Calu3 (cell line): ENCODE measurements at regions not wholly inside any gene's neighbourhood (a gene's known extent, or its start where the extent isn't known, plus 50 kb on each side); places are given as distances from the start of the nearest gene placed in this dataset.

ENCODE experiments used
- BruUV-seq: library from RNA; stranded (reverse); fragments of 400-500 nt; replicated peaks from 2 replicates; lab custom pipeline; 2021; lab: Mats Ljungman, UMichigan
- CTCF ChIA-PET: fragments of 300-600 bp; sonication (Branson Sonifier 250); formaldehyde crosslinking; loops from one replicate; lab custom pipeline; 2022; ENCODE audit warnings: antibody characterized with exemption; lab: Charles Lee
- DNase-seq: peaks from one replicate; pipeline ENCODE4 v3.0.0; 2022
- H3K27ac Mint-ChIP-seq: one replicate; pipeline ENCODE4 v1.8.0; 2022; ENCODE audit warnings: mixed read lengths; ENCODE audit not compliant: unreplicated experiment
- H3K27me3 Mint-ChIP-seq: one replicate; pipeline ENCODE4 v1.8.0; 2022; ENCODE audit warnings: mixed read lengths; ENCODE audit not compliant: unreplicated experiment
- H3K36me3 Mint-ChIP-seq: one replicate; pipeline ENCODE4 v1.8.0; 2022; ENCODE audit warnings: mild to moderate bottlenecking, moderate library complexity, mixed read lengths; ENCODE audit not compliant: insufficient read depth, unreplicated experiment
- H3K4me1 Mint-ChIP-seq: one replicate; pipeline ENCODE4 v1.8.0; 2022; ENCODE audit warnings: mild to moderate bottlenecking, low read depth, mixed read lengths; ENCODE audit not compliant: unreplicated experiment
- H3K4me3 Mint-ChIP-seq: one replicate; pipeline ENCODE4 v1.8.0; 2022; ENCODE audit warnings: mild to moderate bottlenecking, low read depth, moderate library complexity, mixed read lengths; ENCODE audit not compliant: unreplicated experiment
- H3K9me3 Mint-ChIP-seq: one replicate; pipeline ENCODE4 v1.8.0; 2022; ENCODE audit warnings: low read depth, mixed read lengths; ENCODE audit not compliant: unreplicated experiment
- intact Hi-C: fragments of 100-400 bp; cut with micrococcal nuclease; formaldehyde crosslinking; loops from one replicate; pipeline ENCODE4 v1.10.0; 2022; ENCODE audit not compliant: unreplicated experiment
- TF ChIP-seq, protein P1 (sequence below): fragments of 200-600 bp; IDR thresholded peaks from one replicate; pipeline ENCODE4 v1.8.0; 2022; ENCODE audit warnings: antibody characterized with exemption; ENCODE audit not compliant: unreplicated experiment

DNA sequence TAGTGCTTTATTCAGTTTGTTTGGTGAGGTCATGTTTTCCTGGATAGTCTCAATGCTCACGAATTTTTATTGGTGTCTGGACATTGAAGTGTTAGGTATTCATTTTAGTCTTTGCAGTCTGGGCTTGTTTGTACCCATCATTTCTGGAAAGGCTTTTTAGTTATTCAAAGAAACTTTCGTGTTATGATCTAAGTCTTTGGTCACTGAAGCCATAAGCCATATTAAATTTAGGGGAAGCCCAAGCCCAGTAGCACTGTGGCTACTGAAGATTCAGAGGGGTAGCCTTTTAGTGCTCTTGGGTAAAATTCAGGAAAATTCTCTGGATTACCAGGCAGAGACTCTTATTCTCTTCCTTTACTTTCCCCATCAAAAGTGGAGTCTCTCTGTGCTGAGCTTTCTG is 56.2 kb upstream of the PEX5L start:
- Mint-ChIP-seq H3K9me3 (peaks cover 7% of the 10 kb centered on the region), H3K27ac (no peak overlapping the region), H3K36me3 (no peaks in the 10 kb centered on the region), H3K4me3 (no peak overlapping the region), H3K4me1 (no peaks in the 10 kb centered on the region), H3K27me3 (no peaks in the 10 kb centered on the region)
- intact Hi-C loops = no loop called here
- TF ChIP-seq, protein P1, sequence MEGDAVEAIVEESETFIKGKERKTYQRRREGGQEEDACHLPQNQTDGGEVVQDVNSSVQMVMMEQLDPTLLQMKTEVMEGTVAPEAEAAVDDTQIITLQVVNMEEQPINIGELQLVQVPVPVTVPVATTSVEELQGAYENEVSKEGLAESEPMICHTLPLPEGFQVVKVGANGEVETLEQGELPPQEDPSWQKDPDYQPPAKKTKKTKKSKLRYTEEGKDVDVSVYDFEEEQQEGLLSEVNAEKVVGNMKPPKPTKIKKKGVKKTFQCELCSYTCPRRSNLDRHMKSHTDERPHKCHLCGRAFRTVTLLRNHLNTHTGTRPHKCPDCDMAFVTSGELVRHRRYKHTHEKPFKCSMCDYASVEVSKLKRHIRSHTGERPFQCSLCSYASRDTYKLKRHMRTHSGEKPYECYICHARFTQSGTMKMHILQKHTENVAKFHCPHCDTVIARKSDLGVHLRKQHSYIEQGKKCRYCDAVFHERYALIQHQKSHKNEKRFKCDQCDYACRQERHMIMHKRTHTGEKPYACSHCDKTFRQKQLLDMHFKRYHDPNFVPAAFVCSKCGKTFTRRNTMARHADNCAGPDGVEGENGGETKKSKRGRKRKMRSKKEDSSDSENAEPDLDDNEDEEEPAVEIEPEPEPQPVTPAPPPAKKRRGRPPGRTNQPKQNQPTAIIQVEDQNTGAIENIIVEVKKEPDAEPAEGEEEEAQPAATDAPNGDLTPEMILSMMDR = no peak
- CTCF ChIA-PET = interaction anchor here (0.5 to 0.6 kb wide), 2 partner anchors 225 to 446 kb away, joined by 3 read pairs; no protein-coding TSS in a partner anchor
- DNase-seq = no peak
- BruUV-seq = no TSS peak

DNA sequence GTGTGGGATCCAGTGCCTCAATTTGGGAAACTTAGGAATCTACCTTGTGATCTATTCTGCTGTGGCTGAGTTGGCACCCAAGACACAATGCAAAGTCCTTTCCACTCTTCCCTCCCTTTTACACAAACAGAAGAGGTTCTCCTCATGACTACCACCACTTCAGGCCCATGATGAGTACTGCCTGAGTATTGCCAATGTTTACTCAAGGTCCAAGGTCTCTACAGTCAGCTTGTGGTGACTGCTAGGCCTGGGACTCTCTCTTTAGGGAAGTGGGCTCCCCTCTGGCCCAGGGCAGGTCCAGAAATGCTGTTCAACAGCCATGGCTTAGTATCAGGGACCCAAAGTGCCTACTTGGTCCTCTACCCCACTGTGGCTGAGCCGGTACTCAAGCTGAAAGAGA is 56.8 kb upstream of the PEX5L start:
- DNase-seq = no peak
- H3K27me3 Mint-ChIP-seq = no peaks in the 10 kb centered on the region
- intact Hi-C loops = no loop called here
- peaks cover 7% of the 10 kb centered on the region for H3K9me3 Mint-ChIP-seq
- no peaks in the 10 kb centered on the region for H3K36me3 Mint-ChIP-seq
- BruUV-seq = no TSS peak
- H3K4me3 Mint-ChIP-seq = no peak overlapping the region
- CTCF ChIA-PET = interaction anchor here (0.5 to 1.0 kb wide), 2 partner anchors 323 to 446 kb away, joined by 3 read pairs; no protein-coding TSS in a partner anchor
- no peak overlapping the region for H3K27ac Mint-ChIP-seq
- no peaks in the 10 kb centered on the region for H3K4me1 Mint-ChIP-seq
- TF ChIP-seq, protein P1 = no peak

DNA sequence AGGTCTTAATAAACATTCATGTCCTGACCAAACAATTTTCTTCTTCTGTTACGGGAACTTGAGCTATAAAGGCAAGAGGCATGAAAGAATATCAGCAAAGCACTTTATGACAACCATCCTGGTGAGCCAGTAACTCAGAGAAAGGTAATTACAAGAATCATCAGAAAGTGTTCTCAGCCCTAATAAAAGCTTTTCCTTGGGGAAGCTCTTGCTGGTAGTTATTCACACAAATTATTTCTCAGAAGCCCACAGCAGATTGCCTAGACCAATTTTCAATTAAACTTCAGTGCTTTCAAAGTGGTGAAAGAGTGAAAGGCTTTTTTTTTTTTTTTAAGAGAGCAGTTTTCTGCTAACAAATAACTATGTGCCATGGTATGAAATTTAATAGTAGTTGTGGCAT is 60.9 kb upstream of the PEX5L start:
- BruUV-seq = no TSS peak
- DNase-seq = no peak
- Mint-ChIP-seq H3K4me1 (no peaks in the 10 kb centered on the region), H3K4me3 (no peak overlapping the region), H3K36me3 (no peaks in the 10 kb centered on the region), H3K27ac (no peak overlapping the region), H3K9me3 (peaks cover 2% of the 10 kb centered on the region), H3K27me3 (no peaks in the 10 kb centered on the region)
- TF ChIP-seq, protein P1 = no peak
- intact Hi-C loops = no loop called here
- CTCF ChIA-PET = interaction anchor here (0.6 to 0.7 kb wide), 2 partner anchors 80 to 107 kb away, joined by 3 to 6 read pairs; no protein-coding TSS in a partner anchor

DNA sequence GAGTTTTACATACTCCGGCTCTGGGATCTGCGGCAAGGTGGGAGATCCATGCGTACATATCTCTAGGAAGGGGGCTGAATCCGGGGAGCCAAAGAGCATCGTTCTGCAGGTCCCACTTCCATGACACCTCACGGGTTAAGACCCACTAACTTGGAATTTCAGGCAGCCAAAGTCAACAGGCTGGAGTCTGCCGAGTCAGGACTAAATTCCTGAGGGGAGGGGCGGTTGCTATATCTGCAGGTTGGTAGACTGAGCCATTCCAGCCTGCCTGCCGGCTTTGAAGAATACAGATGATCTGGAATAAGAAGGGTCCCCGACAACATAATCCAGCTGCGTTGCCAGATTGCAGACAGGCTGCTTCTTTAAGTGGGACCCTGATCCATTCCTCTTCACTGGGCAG is 65.4 kb upstream of the PEX5L start:
- Mint-ChIP-seq H3K36me3 (no peaks in the 10 kb centered on the region), H3K4me3 (no peak overlapping the region), H3K4me1 (no peaks in the 10 kb centered on the region), H3K27ac (no peak overlapping the region), H3K9me3 (no peaks in the 10 kb centered on the region), H3K27me3 (no peaks in the 10 kb centered on the region)
- intact Hi-C loops = no loop called here
- DNase-seq = no peak
- CTCF ChIA-PET = no interaction called here
- TF ChIP-seq, protein P1 = no peak
- no TSS peak for BruUV-seq
